ENCODE measurements at regions not wholly inside any gene's neighbourhood (a gene's known extent, or its start where the extent isn't known, plus 50 kb on each side); places are given as distances from the start of the nearest gene placed in this dataset.
"Not testable (repeated sequence)": the region's sequence is repeated elsewhere in the genome, so short reads cannot be mapped to it uniquely, and the experiment has no call there.

GRCh38 chr6:166806217-166806838, 150.0 kb downstream of the RNASET2 start:
- no peak for DNase-seq (ENCODE audit: low read depth in 2 of 2)

- no peak for DNase-seq (ENCODE audit: low read depth in 2 of 2)
Observed at GRCh38 chr6:166803471-166803870, 152.9 kb downstream of the RNASET2 start.

DNA sequence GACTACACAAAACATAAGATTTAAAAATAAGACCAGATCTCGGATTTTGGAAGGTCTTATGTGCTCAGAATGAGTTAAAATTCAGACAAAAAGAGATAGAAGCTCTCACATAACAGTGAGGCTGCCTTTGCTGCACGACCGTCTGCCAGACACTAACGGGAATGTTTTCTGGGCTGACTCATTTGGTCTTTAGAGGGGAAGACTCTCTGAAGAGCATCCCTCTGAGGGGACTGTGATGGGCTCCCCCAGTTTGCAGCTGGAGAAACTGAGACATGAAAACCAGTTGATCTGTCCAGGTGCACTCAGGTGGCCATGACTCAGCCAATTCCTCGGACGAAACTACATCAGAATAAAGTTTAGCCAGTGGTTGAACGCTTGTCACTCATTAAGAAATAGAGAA, 153.9 kb downstream of the RNASET2 start:
- DNase-seq (ENCODE audit: low read depth in 2 of 2), result no peak

GRCh38 chr6:166800137-166800536, 156.2 kb downstream of the RNASET2 start:
- DNase-seq (ENCODE audit: low read depth in 2 of 2), result no peak

DNA sequence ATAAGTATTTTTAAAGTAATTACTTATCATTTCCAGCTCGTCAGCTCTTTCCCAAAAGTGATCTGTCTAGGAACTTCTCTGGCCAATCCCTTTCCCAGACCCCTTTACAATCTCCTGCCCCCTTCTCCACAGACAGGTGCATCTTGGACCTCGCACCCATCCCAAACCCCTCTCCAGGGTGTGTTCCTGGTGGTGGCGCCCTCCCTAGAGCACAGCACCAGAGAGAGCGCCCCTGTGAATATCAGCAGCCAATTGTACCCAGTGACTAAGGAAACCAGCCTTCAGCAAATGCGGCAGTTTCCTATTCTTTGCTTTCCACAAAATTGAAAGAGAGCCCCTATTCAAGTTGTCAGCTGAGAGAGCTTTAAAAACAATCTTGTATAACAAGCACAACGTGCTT, 157.7 kb downstream of the RNASET2 start:
- DNase-seq (ENCODE audit: low read depth in 2 of 2), result no peak

DNA sequence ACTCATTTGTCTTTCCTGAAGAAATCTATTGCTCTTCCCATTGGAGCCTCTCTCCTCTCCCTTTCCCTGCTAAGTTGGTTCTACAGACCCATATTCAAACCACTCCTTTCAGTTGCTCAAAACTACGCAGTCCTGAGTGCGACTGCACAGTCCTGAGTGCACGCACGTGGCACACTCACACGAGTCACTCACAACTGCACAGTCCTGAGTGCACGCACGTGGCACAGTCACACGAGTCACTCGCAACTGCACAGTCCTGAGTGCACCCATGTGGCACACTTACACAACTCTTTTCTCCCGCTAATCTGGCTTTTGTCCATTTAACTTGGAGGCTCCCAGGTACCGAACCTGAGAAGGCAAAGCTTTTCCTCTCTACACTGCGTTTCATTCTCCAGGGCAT, 159.7 kb downstream of the RNASET2 start:
- DNase-seq (ENCODE audit: low read depth in 2 of 2), result no peak

- no peak for DNase-seq (ENCODE audit: low read depth in 2 of 2)
Observed at GRCh38 chr6:166795879-166796278, 160.5 kb downstream of the RNASET2 start.

GRCh38 chr6:166790808-166791207, 163.8 kb upstream of the RPS6KA2 start:
- DNase-seq (ENCODE audit: low read depth in 2 of 2), result not testable (repeated sequence)

GRCh38 chr6:166788846-166789529, 161.9 kb upstream of the RPS6KA2 start:
- DNase-seq (ENCODE audit: low read depth in 2 of 2), result not testable (repeated sequence)

- DNase-seq (ENCODE audit: low read depth in 2 of 2), result no peak
Observed at GRCh38 chr6:166786704-166787293, 159.7 kb upstream of the RPS6KA2 start.

DNA sequence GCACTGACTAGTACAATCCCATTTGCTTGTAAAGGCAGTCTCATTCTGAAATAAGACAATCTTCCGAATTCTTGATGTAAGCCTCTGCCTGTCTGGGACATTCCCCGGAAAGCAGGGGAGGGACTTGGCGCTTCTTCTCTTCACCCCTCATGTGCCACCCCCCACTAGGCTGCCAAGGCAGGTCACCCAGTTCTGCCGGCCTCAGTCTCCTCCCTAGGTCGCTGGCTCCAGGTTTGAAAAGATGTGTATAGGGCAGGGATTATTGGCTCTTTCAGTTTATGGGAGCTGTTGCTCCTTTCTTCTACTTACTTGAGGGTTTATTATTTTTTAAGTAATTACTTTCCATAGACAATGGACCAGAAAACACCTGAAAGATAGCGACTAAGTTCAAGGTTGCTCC, 158.1 kb upstream of the RPS6KA2 start:
- no peak for DNase-seq (ENCODE audit: low read depth in 2 of 2)

DNA sequence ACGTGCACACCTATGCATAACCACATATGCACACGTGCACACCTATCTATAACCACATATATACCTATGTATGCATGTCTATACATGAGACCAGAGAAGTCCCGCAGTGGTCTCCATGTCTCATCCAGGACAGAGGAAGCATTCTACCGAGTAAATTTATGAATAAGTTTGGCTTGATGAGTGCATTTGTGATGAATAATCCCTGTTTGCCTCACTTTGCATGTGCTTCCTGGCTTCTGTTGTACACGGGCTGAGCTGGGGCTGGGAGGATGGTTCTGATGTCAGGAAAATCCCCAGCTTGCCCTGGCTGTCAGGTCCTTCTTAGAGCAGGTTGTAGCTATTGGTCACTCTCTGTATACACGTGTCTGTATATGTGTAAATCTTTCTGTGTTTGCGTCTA, 157.6 kb upstream of the RPS6KA2 start:
- DNase-seq (ENCODE audit: low read depth in 2 of 2), result no peak

DNA sequence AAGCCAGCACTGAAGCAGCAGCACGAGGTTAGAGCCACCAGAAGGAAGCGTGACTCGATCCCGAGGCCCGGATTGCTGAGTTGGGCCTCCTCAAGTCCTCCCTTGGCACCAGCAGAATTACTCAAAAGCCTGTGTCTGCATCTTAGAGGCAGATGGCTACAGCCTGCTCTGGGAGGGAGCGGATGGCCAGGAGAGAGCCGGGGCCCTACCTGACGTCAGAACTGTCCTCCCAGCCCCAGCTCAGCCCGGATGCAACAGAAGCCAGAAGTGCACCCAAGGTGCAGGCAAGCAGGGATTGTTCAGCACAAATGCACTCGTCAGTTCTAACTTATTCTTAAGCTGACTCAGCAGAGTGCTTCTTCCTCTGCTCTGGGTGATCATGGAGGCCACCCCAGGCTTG, 155.5 kb upstream of the RPS6KA2 start:
- no peak for DNase-seq (ENCODE audit: low read depth in 2 of 2)

DNA sequence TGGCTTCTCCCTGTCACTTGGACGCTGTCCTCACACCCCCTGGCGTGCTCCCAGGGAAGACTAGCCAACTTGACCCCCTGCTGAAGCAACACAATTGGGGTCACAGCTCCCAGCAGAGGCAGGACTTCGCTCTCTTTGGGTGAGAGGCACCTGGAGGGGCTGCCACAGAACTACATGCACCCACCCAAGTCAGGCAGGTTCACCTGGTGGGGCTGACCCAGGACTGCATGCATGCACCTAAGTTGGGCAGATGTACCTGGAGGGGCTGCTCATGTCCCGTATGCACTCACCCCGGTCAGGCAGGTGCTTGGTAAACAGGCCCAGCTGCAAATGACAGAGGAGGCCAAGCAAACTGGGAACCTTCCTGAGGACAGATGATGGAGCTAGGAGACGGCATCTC, 154.3 kb upstream of the RPS6KA2 start:
- DNase-seq (ENCODE audit: low read depth in 2 of 2), result no peak

- no peak for DNase-seq (ENCODE audit: low read depth in 2 of 2)
Observed at GRCh38 chr6:166779963-166780683, 153.1 kb upstream of the RPS6KA2 start.

DNA sequence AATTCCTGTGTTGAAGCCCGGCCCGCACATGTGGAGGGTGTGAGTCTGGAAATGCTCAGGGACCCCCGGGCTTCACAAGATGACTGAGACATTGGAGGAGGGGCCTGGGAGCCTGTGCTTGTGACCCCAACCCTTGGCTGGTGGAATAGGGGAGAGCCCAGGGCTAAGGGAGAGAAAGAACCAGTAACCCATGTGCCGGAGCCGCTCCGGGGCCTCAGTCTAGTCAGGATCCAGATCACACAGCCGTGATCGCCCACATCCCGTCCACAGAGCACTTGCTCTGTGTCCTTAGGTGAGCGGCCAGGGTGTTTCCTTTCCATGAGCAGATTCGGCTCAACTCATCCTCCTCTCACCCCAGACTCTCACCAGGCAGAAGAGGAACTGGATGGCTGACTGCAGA, 152.3 kb upstream of the RPS6KA2 start:
- no peak for DNase-seq (ENCODE audit: low read depth in 2 of 2)

GRCh38 chr6:166778776-166779175, 151.7 kb upstream of the RPS6KA2 start:
- no peak for DNase-seq (ENCODE audit: low read depth in 2 of 2)

DNA sequence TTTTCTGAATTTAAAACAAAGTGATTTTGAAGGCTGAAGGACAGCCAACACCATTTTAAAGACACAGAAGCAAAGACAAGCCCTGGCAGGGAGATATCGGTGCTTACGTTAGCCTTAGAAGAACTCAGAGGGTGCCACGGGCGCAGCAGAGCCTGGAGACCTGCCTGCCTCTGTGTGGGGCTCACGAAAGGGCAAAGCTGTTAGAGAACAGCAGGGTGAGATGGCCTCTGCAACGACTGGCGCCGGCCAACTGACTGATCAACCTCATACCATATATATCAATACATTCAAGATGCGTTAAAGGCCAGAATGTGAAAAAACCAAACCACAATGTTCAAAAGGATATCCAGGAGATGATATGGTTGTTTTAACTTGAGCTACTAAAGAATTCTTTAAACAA, 151.0 kb upstream of the RPS6KA2 start:
- no peak for DNase-seq (ENCODE audit: low read depth in 2 of 2)

DNA sequence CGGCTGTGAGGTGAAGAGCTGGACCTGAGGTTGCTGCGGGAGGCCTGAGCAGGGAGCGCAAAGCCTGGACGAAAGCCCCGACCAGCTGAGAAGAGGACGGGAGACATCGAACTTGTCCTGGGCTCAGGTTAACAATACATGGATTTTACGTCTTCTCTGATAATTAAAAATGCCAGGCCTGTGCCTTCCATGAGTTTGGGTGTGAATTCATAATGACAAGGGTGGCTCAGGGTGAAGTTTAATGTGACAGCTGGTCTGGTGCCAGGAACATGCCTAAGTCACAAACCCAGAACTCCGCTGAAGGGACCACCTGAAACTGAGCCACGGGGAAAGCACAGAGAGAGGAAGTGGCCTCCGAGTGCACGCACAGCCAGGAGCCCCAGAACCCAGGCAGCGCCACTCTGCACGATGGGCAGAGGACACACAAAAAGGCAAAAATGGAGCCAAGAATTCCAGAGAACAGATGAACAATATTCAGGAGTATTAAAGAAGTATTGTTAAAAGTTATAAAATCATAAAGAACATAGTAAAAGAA, 150.1 kb upstream of the RPS6KA2 start:
- DNase-seq (ENCODE audit: low read depth in 2 of 2), result no peak

DNA sequence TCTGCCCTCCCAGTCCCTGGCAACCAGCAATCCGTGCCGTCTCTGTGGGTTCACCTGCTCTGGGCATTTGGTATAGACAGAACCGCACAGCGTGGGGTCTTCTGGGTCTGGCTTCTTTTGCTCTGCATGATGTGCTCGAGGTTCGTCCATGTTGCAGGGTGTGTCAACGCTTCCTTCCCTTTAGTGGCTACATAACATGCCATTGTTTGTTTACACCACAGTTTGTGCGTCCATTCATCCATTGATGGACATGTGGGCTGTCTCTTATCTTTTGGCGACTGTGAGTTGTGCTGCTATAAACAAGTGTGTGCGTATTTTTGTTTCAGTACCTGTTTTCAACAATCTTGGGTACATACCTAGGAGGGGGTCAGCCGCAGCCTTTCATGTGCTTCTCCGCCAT, 149.5 kb upstream of the RPS6KA2 start:
- DNase-seq (ENCODE audit: low read depth in 2 of 2), result no peak

DNA sequence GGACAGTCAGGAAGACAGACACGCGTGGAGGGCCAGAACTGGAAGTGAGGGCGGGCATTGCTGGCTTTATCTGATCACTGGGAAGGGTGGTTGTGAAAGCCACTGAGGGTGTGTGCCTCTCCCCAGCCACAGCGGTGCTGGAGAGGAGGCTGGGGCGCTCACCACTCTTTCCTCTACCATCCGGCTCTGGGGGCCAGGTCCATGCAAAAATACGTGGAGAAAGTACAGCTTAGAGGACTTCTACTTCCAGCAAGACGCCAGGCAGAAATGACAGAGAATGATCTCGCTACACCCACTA, 148.8 kb upstream of the RPS6KA2 start:
- DNase-seq (ENCODE audit: low read depth in 2 of 2), result no peak

GRCh38 chr6:166775180-166775922, 148.3 kb upstream of the RPS6KA2 start:
- DNase-seq (ENCODE audit: low read depth in 2 of 2), result peak in 1 of 2 donors; percentile 36

All from stimulated activated CD4-positive, alpha-beta T cell treated with anti-CD3 and anti-CD28 coated beads, Interleukin-1b, Interleukin-23, amount 100 ng/mL, for 1 hour (primary cell).